ENCODE measurements at regions not wholly inside any gene's neighbourhood (a gene's known extent, or its start where the extent isn't known, plus 50 kb on each side); places are given as distances from the start of the nearest gene placed in this dataset.

DNA sequence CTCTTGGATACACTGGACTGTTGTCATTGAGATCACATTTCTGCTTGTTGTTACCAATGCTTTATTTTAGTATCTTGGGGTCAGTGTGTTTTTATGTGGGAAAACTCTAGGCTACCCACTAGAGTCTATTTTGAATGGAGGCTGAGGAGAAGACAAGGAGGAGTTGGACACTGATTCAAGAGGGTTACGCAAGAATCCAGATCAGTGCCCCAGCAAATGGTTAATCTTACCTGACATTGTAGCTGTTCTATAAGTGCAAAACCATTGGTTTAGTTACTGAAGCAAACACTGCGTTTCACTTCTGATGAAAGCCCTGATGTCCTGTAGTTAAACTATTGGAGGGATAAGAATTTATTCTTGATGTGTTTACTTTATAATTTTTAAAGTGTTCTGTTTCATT is 331.1 kb upstream of the NR3C2 start:
- no peak for DNase-seq (ENCODE audit: low read depth, low spot score)

DNA sequence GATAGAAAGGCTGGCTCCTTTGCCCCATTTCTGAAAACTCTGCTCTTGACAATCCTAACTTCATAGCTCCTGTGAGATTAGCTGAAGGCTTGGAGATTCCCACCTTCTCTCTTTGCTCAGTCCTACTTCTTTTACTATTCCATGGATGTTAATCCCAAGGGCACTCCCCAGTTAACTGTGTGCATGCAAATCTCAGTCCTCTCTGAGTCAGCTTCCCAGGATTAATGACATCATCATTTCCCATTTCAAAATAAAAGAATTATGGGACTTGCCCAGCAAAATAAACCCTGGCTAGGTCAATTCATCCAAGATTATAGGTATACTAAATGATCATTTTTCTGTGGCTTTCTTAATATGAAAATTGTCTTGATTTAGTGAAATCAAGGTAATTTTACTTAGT is 328.6 kb upstream of the NR3C2 start:
- no peak for DNase-seq (ENCODE audit: low read depth, low spot score)

DNA sequence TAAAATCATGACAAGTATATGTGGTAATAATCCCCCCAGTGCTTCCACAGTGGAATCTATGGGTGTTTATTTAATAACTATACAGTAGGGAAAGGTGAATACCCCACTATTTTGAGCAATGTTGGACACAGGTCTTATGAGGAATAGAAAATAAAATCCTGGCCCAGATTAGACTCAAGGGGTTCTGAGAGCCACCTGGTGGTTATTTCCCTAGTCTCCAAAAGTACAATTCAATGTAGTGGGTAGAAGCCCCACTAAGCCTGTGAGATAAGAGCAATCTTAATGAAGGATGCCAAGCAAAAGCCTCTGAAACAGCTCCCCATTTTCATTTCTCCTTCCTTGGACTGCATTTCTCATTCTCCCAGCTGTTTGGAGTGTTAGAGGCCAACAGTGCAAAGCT is 328.2 kb upstream of the NR3C2 start:
- no peak for DNase-seq (ENCODE audit: low read depth, low spot score)

DNA sequence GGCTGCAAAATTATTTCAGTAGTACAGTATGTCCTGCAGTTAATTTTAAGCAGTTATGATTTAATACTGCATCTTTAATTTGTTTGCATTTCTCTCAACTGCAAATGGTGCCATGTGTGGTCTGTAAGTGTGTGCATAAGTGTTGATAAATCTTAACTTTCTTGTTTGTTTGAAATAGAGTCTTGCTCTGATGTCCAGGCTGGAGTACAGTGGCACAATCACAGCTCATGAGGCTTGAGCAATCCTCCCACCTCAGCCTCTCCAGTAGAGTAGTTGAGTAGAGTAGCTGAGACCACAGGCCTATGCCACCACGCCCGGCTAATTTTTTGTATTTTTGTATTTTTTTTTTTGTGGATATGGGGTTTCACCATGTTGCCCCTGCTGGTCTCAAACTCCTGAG is 322.5 kb upstream of the NR3C2 start:
- no peak for DNase-seq (ENCODE audit: low read depth, low spot score)

DNA sequence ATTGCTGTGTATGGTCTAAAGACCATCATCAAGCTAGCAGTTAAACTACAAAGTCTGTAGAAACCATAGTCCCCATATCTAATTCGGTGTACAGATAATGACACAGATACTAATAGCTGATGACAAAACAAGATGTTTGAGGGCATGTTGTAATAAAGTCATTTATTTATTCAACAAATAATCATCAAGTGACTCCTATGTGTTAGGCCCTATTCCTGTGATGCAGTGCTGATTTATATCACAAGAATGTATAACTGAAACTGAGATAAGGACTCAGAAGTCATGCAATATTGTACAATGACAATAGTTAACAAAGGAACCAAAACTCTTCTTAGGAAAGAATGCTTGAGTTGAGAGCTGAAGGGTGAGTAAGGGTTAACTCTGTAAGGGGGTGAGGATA is 315.0 kb upstream of the NR3C2 start:
- DNase-seq (ENCODE audit: low read depth, low spot score), result no peak

DNA sequence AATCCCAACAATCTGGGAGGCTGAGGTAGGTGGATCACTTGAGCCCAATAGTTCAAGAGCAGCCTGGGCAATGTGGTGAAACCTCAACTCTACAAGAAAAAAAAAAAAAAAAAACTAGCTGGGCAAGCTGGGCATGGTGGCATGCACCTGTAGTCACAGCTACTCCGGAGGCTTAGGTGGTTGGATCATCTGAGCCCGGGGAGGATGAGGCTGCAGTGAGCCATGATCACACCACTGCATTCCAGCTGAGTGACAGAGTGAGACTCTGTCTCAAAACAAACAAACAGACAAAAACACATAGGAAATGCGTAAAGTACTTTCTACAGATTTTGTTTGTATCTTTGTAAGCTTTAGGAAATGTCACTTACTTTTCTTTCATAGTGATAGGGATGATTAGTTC is 307.2 kb upstream of the NR3C2 start:
- no peak for DNase-seq (ENCODE audit: low read depth, low spot score)

DNA sequence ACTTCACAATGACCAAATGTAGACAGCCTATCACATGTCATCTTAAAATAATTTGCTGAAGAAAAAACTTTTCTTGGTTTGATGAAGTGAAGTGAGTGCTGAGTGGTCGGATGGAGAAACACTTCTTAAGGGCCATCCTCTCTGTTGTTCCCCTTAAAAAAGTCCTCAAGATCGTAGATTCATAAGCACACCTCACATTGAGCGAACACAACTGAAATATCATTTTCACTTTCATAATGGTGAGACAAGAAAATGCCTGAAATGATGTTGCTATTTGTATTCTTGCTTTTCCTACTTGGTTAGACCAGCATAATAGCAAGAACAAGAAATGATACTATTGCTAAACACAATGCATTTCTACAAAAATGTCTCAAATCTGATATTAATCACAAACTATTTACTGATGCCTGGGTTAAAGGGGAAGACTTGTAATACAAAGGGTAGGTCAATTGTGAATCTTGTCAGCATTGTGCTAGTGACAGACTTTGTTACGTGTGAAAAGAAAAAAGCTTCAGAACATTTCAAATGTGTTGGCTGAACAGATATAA is 305.6 kb upstream of the NR3C2 start:
- no peak for DNase-seq (ENCODE audit: low read depth, low spot score)

DNA sequence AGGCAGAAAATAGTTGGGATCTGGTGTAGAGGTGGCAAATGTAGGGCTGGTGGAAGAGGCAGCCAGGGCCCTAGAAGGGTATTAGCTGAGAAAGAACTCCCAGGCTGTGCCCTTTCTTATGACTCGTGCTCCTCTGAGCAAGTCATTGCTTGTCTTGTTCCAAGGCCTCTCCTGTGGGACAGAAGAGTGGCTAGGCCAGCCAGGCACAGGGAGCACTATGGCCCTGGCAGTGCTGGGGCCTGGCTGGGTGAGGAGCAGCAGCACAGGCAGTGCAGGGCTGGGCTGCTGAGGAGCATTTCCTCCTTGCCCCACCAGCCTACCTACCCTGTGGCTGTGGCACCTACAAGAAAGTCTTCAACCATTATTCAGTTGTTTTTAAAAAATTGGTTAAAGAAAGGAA is 298.5 kb upstream of the NR3C2 start:
- no peak for DNase-seq (ENCODE audit: low read depth, low spot score)

DNA sequence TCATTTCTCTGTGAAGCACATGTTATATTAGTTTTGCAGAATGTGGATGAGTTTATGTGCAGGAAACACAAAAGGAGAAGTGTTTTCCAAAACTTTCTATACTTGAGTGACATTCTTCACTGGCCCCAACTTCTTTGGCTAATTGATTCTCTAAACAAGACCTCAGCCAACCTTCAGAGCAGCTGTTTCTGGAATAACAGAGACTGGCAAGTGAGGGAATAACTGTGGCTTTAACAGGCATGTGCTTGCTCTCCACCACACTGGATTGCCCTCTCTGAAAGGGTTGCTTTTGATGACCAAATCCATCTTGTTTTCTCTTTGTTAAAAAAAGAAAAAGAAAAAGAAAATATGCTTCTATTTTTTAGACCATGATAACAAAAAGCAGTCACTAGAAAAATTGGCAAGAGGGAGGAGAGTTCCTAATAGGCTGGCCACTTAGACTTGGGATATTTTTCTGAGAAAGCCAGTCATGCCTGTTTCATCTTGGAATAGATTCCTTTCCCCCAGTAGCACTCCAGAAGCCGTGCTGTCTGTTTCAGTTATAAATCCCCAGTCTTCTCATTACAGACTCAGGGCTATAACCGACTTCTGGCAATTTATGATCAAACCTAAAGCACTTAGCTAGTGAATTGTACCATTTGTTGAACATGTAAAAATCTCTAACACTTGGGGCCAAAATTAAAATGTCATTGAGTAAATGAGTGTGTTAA is 295.0 kb upstream of the NR3C2 start:
- DNase-seq (ENCODE audit: low read depth, low spot score), result no peak

DNA sequence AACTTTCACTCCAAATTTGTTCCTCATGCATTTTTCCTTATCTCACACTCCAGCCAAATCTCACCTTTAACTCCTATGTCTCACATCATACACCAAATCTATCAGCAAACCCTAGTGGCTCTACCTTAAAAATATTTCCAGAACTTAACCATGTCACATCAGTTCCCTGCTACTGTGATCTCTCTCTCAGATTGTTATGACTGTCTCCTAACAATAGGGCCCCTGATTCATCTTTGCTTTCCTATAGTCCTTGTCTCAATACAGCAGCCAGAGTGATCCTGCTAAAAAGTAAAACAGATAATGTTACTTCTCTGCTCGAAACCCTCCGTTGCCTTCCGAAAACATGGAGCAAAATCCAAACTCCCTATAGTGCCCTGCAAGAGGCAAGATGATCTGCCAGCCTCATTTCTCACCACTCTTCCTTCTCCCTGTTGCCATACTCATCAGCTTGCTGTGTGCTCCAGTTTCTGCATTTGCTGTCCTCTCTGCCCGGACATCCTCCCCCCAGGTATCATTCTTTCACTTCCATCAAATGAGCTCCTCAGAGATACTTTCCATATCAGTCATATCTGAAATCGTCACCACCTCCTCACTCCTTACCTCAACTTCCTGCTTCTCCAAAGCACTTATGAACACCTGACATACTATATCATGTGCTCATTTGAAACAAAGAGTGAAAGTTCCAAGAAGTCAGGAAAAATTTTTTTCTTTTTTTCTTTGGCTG is 293.4 kb upstream of the NR3C2 start:
- no peak for DNase-seq (ENCODE audit: low read depth, low spot score)

DNA sequence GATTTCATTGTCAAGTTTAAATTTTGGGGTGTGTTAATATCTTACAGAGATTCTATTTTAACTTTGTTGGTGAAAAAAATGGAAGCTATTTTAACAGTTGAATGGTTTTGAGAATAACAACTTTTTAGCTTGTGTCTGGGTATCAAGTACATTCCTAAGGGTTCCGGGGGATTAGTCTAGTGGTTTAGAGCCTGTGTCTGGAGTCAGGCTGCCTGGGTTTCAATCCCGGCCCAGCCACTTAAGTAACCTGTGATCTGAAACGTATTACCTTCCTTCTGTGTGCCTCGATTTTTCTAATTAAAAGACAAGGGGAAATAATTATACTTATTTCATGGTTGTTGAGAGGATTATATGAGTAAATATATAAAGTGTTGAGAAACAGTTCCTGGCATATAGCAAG is 288.6 kb upstream of the NR3C2 start:
- DNase-seq (ENCODE audit: low read depth, low spot score), result no peak

DNA sequence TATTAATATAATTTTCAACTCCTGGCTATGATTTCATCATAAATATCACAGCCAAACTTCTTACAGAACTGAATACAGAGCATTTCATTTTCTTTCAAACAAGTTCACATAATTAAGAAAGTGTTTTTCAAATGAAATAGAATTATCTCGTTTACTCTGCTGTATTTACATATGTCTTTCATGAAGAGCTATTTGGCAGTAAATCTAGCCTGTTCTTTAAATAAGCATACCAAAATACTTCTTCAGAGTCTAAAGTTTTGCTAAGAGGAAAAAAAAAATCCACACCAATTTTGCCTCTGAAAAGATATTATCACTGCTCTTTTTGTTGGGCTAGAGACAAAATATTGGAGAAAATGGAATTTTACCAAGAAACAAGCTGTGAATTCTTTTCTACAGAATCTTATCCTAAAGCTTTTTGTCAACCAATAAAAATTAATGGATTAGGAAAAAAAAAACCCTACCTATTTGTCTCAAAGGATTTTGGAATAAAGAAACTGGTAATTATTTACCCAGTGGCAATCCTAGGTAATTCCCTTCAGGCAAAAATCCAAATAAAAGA is 287.9 kb upstream of the NR3C2 start:
- no peak for DNase-seq (ENCODE audit: low read depth, low spot score)

DNA sequence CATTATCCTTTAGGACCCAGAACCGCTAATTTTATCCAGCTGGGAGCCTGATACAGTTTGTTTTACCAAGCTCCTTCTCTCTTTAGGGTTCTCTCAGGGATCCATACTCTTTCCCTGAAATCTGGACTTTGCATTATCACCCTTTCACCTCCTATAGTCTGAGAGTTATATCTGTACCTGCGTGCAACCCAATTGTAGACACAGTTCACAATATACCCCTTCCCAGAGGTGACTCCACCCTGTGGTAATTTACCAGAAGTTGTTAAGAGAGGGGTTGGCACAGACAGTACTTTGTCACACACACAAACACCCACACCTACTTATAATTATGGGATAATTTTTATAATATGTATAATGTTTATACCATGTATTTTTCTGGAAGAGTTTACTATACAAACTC is 275.8 kb upstream of the NR3C2 start:
- DNase-seq (ENCODE audit: low read depth, low spot score), result no peak

DNA sequence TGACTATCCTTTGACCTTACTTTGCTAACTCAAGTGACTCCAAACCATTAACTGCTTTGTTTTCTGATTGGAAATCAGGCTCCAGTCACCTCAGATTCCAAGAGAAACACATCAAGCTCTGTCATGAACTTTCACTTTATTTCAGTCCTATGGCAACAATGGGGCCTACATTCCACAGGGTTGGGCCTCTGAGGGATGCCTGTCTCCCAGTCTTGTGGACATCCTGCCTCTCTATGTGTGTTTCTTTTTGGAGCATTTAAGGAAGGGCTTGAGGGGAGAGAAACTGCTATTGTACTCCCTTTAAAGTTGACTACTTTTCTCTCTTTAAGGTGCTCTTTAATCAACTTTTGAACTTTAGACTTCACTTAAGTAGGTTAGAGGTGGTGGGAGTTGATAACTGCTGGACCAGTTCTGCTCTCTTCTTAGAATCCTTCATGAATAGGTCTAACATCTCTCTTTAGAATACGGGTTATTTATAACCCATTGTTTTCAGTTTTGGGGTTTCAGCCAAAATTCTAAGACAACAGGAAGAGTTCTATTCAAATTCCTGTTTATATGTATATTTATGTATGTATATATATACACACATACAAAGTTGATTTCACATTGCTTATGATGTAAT is 274.3 kb upstream of the NR3C2 start:
- DNase-seq (ENCODE audit: low read depth, low spot score), result no peak

DNA sequence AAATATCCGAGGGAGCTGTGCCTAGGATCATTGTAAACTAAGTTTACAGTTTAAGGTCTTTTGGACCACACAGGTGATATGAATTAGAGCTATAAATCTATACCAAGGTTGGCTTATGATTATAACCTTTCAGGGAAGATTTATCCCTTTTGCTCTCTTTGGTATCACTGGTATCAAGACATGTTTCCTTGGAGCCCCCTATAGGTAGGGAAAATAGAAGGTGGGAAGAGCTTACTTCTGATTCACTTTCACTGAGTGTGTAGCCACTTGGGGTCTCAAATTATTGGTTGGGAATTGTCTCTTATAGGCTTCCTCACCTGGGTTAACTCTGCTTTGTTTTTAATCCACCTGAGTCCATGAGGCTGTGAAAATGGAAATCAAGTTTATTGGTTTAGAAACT is 262.1 kb upstream of the NR3C2 start:
- DNase-seq (ENCODE audit: low read depth, low spot score), result no peak

DNA sequence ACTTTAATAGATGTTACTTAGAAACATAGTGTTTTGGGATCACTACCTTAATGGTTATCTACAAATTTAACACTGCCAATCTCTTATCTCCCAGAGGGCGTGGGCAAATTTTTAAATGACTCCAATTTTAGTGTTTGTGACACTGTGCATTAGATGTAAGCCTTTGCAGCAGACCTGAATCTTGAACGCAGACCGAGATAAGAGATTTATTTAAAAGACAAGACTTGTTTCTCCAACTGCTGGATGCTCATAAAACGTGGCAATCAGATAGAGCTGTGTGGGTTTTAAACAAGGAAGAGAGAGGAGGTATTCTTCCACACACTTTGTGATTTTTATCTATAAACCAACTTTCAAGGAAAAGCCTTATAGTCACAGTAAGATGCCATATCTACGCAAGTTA is 252.5 kb upstream of the NR3C2 start:
- DNase-seq (ENCODE audit: low read depth, low spot score), result no peak

DNA sequence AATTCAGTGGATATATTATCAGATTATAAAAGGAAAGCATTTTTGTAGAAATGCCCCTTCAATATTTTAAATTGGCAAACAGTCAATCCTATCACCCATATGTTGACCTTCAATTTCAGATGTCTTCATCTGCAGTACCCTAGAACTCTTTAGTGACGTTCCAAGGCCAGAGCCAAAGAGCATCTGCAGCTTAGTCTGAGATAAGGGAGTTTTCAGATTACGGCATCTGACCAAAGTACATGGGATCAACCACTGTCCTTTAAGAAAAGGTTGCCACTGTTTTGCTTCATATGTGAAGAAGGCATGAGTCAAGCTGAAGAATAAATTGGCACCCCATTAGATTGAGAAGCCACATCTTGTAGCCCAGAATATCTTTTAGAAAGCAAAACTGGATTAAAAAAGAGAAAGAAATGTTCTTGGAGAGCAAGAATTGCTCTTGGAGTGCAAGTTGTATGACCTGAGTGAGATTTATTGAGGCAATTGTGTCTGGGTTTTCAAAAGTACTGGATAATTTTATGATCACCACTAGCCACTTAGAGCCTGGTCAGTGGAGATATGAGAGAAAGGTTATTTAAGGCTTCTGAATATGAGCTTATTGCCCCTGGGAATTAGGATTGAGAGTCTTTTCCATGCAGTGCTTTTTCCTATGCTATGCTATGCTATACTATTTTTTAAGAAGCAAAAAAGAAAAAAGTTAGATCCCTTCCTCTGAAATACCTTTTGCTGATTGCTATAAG is 251.9 kb upstream of the NR3C2 start:
- no peak for DNase-seq (ENCODE audit: low read depth, low spot score)

DNA sequence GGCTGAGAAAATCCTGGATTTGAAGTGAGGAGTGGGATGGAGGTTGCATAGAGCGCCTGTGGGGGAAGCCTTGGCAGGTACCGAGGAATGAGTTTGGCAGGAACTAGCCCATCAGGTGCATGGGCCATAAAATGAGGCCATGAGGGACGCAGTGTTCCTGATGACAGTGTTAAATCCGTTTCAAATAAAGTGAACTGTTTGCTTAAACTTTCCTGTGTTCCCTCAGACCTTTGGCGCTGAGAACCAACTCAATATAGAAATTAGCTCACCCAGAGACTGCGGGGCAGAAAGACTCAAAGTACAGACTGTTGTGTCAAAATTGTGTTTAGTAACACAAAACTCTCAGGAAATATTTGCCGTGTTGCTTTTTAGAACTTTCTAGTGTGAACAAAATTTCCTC is 250.0 kb upstream of the NR3C2 start:
- no peak for DNase-seq (ENCODE audit: low read depth, low spot score)

DNA sequence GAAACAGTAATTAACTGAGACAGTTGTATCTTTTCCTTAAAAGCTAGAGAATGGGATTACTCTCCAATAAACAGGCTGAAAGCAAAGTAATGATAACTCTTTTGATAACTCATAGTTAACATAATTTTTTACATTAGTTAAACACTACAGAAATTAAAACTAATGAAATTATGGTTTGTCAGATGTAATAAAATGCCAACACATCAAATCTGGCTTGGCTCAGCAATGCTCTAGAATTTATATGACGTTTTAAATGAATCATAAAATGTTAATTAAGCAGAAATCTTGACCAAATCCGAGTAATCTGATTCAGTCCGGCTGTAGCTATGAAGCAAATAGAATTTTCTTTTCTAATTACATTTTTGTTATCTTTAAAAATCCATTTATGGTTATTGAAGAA is 244.2 kb upstream of the NR3C2 start:
- no peak for DNase-seq (ENCODE audit: low read depth, low spot score)

DNA sequence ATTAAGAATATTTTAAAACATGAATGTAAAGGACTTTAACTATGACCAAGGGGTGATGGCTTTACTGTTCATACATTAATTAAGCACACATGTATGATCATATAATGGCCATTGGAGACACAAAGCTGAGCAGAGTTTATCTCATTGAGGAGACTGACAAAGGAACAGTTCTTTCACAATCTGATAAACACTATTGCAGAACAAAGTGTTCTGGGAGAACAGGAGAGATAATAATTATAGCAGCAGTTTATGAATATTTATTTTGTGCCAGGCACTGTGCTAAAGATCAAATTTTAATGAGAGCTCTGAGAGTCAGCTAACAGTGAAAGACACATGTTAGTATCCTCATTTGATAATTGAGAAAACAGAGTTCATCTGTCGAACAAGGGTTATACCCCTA is 242.4 kb upstream of the NR3C2 start:
- no peak for DNase-seq (ENCODE audit: low read depth, low spot score)

DNA sequence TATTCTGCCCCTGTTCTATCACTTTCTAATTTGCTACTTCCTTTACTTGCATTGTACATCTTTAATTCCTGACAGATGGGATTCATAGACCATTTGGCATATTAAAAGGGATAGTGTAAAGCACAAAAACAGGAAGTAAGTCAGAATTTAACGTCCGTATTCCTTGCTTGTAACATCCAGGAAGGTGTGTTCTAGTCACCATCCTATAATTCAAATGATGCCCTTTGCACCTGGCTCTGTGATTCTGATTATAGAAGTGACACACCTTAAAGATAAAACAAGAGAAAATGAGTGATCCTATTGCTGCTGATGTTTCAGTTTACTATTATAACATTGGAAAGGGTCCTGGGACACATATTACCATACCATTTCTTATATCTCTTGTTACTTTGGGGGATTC is 238.7 kb upstream of the NR3C2 start:
- DNase-seq (ENCODE audit: low read depth, low spot score), result no peak

DNA sequence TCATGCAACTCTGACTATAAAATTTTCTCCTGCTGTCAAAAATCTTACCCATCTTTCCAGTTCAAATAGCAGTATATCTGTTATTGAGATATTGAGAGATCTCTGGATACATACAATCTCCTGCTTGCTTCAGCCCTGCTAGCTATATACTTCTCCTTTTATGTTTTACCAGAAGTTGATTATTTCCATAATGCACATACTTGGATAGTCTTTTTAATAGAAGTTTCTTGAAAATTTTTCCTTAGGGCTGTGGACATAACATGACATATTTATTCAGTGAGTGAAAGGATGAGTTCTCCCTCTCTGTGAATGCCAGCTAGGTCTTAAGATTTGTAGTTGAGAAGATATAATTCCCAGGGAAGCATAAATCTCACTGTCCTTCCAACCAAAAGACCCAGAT is 234.1 kb upstream of the NR3C2 start:
- DNase-seq (ENCODE audit: low read depth, low spot score), result no peak

All from pulmonary artery endothelial cell (primary cell).